ENCODE measurements at regions not wholly inside any gene's neighbourhood (a gene's known extent, or its start where the extent isn't known, plus 50 kb on each side); places are given as distances from the start of the nearest gene placed in this dataset.

- H3K4me1 ChIP-seq (ENCODE audit: insufficient read depth, low read length): no peaks in the 10 kb centered on the region
- H3K27me3 ChIP-seq (ENCODE audit: insufficient read depth, low read length): no peaks in the 10 kb centered on the region
These were observed 410.9 kb upstream of the LRRTM1 start for GRCh38 chr2:80715433-80715832.

GRCh38 chr2:80711915-80712314 lies 407.4 kb upstream of the LRRTM1 start:
- Histone ChIP-seq H3K4me1 (ENCODE audit: insufficient read depth, low read length) (no peaks in the 10 kb centered on the region), H3K36me3 (ENCODE audit: insufficient read depth, low read length) (no peaks in the 10 kb centered on the region), H2AFZ (ENCODE audit: low read depth, low read length) (no peak overlapping the region), H3K4me3 (ENCODE audit: low read length) (no peak overlapping the region), H3K9me3 (ENCODE audit: low read length) (no peaks in the 10 kb centered on the region), H3K27me3 (ENCODE audit: insufficient read depth, low read length) (no peaks in the 10 kb centered on the region)

More at GRCh38 chr2:80715433-80715832, 410.9 kb upstream of the LRRTM1 start:
- Histone ChIP-seq H3K4me3 (ENCODE audit: low read length) (no peak overlapping the region), H3K36me3 (ENCODE audit: insufficient read depth, low read length) (no peaks in the 10 kb centered on the region), H3K9me3 (ENCODE audit: low read length) (no peaks in the 10 kb centered on the region), H2AFZ (ENCODE audit: low read depth, low read length) (no peak overlapping the region)

GRCh38 chr2:80706951-80707350 lies 402.4 kb upstream of the LRRTM1 start:
- Histone ChIP-seq H3K4me3 (ENCODE audit: low read length) (no peak overlapping the region), H3K9me3 (ENCODE audit: low read length) (no peaks in the 10 kb centered on the region), H3K27me3 (ENCODE audit: insufficient read depth, low read length) (no peaks in the 10 kb centered on the region), H2AFZ (ENCODE audit: low read depth, low read length) (no peak overlapping the region), H3K4me1 (ENCODE audit: insufficient read depth, low read length) (no peaks in the 10 kb centered on the region), H3K36me3 (ENCODE audit: insufficient read depth, low read length) (no peaks in the 10 kb centered on the region)

GRCh38 chr2:80706541-80706940 lies 402.0 kb upstream of the LRRTM1 start:
- Histone ChIP-seq H3K36me3 (ENCODE audit: insufficient read depth, low read length) (no peaks in the 10 kb centered on the region), H3K9me3 (ENCODE audit: low read length) (no peaks in the 10 kb centered on the region)

GRCh38 chr2:80703532-80703931 lies 399.0 kb upstream of the LRRTM1 start:
- Histone ChIP-seq H3K9me3 (ENCODE audit: low read length) (no peaks in the 10 kb centered on the region), H2AFZ (ENCODE audit: low read depth, low read length) (no peak overlapping the region), H3K4me3 (ENCODE audit: low read length) (no peak overlapping the region), H3K4me1 (ENCODE audit: insufficient read depth, low read length) (no peaks in the 10 kb centered on the region), H3K36me3 (ENCODE audit: insufficient read depth, low read length) (no peaks in the 10 kb centered on the region), H3K27me3 (ENCODE audit: insufficient read depth, low read length) (no peaks in the 10 kb centered on the region)

More at GRCh38 chr2:80706541-80706940, 402.0 kb upstream of the LRRTM1 start:
- Histone ChIP-seq H2AFZ (ENCODE audit: low read depth, low read length) (no peak overlapping the region), H3K4me3 (ENCODE audit: low read length) (no peak overlapping the region), H3K4me1 (ENCODE audit: insufficient read depth, low read length) (no peaks in the 10 kb centered on the region), H3K27me3 (ENCODE audit: insufficient read depth, low read length) (no peaks in the 10 kb centered on the region)

- H3K9me3 ChIP-seq (ENCODE audit: low read length): no peaks in the 10 kb centered on the region
- H3K27me3 ChIP-seq (ENCODE audit: insufficient read depth, low read length): no peaks in the 10 kb centered on the region
- H3K4me1 ChIP-seq (ENCODE audit: insufficient read depth, low read length): no peaks in the 10 kb centered on the region
- no peaks in the 10 kb centered on the region for H3K36me3 ChIP-seq (ENCODE audit: insufficient read depth, low read length)
- no peak overlapping the region for H3K4me3 ChIP-seq (ENCODE audit: low read length)
- no peak overlapping the region for H2AFZ ChIP-seq (ENCODE audit: low read depth, low read length)
These were observed 396.4 kb upstream of the LRRTM1 start for GRCh38 chr2:80700961-80701360.
